Activated CD8-positive, alpha-beta memory T cell treated with anti-CD3 and anti-CD28 coated beads, Interleukin-2, amount 50 U/mL, for 48 hours (primary cell): ENCODE measurements at regions not wholly inside any gene's neighbourhood (a gene's known extent, or its start where the extent isn't known, plus 50 kb on each side); places are given as distances from the start of the nearest gene placed in this dataset.

Experiments
- DNase-seq: peaks from one replicate; pipeline ENCODE4 v3.0.0-alpha.2; 2020

DNA sequence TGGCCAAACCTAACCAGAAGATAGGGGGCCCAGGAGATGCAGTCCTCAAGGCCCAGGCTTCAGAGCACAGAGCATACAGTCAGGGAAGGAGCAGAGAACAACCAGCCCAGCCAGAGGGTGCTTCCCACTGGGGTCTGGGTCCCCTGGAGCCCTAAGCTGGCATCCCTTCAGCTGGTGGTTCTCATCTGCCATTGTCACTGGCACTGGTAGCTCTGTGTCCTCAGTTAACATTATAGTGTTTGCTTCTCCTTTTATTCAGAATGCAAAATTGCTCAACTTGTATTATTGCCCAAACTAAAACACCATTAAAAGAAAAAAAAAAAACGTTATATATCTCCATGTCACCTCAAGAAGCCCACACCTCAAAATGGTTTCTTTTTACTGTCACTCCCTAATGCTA lies 219.2 kb downstream of the ENC1 start:
- no peak for DNase-seq

GRCh38 chr5:74420947-74421346 lies 219.6 kb downstream of the ENC1 start:
- DNase-seq, result no peak

GRCh38 chr5:74420220-74420619 lies 220.3 kb downstream of the ENC1 start:
- no peak for DNase-seq

GRCh38 chr5:74419468-74419867 lies 221.1 kb downstream of the ENC1 start:
- no peak for DNase-seq

- DNase-seq, result no peak
Measured at GRCh38 chr5:74418709-74419108, 221.8 kb downstream of the ENC1 start.

GRCh38 chr5:74418261-74418660 lies 222.3 kb downstream of the ENC1 start:
- DNase-seq, result no peak

GRCh38 chr5:74415695-74416102 lies 224.8 kb downstream of the ENC1 start:
- DNase-seq, result no peak

DNA sequence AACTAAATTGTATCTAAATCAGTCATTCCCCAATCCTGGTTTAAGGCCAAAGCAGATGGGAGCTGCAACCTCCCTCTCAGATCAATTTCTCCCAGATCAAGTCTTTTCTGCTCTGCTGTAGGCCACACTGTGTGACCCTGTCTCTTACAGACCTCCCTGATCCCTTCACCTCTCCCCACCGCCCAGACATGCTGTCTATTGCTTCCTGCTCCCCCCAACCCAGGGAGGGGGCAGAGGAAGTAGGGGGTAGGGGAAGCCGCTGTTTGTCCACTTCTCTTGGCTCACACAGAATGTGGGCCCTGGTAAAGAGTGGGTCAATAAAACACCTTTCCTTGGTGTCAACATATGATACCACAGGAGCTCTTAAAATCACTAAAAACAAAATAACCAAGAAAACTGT lies 226.3 kb downstream of the ENC1 start:
- DNase-seq, result no peak

DNA sequence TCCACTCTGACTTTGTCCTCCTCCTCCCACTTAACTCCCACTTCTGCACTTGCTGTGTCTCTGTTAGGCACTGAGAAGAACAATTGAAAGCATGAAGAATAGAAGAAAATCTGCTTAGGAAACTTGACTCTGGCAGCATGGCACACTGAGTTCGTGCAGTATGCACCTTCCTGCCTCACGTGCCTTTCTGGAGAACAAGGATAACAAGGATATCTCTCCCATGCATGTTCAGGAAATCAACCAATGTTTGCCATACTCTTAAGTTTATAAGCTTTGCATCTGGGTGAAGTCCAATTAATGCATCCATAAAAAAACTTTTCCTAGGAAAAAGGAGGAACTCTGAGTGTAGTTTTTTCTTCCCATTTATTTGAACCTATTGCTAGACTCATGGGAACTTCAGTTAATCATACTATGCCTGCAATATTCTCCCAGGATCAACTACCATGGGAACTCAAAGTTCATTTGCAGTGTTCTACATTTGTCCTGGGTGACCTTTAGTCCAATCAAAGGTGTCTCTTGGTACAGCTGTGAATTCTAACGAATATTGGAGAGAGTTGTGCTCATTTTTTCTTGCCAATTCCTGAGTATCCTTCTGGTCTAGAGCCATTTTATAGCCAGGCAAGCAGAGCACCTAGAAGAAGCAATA lies 227.0 kb downstream of the ENC1 start:
- no peak for DNase-seq

DNA sequence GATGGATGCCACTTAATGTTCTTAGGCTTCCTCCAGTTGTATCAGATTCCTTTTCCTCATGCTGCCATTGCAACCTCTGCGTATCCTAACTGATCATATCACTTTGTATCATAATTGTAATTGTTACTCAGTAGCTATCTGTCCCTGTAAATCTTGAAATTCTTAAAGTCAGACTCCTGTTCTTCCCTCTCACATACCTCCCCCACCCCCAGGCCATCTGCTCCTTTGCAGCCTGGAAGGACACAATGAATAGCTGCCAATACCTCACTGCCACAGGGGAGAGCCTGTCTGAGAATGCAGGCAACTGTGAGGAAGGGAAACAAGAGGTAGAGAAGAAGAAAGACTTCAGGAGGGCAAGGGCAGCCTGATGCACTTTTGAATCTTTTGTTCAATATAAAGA lies 228.5 kb downstream of the ENC1 start:
- DNase-seq, result no peak

GRCh38 chr5:74409712-74410111 lies 230.8 kb downstream of the ENC1 start:
- no peak for DNase-seq

GRCh38 chr5:74409166-74409706 lies 231.3 kb downstream of the ENC1 start:
- DNase-seq, result no peak

DNA sequence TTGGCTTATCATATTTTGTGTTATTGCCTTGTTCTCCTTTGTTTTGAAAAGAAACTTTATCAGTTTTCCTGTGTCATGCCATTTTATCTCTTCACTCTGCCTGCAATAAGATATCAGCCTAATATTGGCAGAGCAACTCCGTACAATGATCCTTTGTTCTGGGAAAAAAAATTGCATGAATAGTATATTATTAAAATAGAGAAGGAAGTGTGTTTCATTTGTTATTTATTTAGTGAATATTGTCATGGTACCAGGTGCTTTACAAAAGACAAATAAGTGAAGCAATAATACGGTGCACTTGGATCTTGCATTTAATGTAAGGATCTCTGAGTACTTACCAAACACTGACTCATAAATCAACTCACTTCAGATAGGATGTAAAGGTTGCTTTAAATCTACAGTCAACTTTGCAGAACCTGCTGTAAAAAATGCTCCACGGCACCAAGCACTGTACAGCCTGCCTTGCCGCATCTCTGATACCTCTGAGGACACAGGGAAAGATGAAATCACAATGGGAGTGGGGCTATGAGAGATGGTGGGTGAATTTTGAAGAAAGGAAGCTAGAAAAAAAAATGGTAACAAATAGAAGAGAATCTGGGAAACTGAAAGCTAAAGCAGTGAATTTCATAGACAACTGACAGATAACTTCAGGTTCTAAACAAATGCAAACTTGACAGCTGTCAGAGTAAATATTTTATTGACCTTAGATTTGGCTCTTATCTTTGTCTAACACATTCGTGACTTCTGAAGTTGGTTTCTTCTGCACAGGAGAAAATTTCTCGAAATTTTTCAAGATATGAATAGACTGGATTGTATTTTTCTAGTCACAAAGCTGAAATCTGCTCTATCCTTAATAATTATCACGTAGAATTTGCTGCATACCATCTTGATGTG lies 232.1 kb downstream of the ENC1 start:
- DNase-seq, result no peak

DNA sequence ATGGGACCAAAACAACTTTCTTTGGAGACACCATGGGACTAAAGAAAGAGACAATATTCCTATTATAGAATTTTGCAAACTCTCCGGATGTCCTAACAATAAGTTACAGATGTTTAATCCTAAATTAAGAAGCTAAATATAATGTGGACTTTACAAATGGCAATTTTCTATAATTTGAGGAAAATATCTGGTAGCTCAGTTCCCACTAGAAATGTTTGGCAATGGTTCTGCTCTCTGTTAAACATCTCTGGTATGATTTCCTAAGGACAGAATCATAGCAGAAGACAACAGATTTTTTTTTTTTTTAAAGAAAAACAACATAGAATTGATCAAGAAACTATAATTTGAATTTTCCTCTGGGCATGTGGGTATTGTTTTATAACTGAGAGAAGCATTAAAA lies 232.8 kb downstream of the ENC1 start:
- no peak for DNase-seq

DNA sequence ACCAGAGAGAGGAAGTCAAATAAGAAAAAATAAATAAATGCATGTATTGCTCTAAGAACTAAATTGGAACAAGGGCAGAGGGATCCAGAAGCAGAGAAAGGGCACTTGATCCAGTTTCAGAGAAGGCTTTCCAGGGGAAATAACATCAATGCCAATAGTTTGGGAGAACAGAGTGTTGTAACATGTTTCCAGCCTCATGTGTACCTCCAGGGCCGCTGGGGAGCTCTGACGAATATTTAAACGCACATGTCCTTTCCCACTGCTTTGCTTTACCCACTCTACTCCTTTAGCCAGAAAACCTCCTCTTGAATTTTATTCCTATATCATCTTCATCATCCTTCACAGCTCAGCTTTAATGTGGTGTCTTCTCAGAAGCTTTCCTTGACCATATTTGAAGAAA lies 233.7 kb downstream of the ENC1 start:
- DNase-seq, result no peak

DNA sequence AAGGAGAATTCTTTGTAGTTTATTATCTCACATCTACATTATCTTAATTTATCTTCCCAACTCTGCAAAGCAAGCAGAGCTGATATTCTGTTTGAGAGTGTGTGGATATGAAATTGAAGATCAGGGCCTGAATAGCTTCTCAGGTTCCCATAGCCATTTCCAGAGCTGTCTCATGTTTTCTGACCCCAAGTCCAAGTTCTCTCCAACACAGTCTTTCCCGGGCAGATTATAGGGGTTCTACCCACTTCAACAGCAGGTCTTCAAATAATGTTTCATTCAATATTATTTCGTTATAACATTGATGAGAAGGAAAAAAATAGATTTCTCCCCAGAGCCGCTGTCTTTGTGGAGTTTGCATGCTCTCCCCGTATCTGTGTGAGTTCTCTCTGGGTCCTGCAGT lies 234.9 kb downstream of the ENC1 start:
- no peak for DNase-seq

DNA sequence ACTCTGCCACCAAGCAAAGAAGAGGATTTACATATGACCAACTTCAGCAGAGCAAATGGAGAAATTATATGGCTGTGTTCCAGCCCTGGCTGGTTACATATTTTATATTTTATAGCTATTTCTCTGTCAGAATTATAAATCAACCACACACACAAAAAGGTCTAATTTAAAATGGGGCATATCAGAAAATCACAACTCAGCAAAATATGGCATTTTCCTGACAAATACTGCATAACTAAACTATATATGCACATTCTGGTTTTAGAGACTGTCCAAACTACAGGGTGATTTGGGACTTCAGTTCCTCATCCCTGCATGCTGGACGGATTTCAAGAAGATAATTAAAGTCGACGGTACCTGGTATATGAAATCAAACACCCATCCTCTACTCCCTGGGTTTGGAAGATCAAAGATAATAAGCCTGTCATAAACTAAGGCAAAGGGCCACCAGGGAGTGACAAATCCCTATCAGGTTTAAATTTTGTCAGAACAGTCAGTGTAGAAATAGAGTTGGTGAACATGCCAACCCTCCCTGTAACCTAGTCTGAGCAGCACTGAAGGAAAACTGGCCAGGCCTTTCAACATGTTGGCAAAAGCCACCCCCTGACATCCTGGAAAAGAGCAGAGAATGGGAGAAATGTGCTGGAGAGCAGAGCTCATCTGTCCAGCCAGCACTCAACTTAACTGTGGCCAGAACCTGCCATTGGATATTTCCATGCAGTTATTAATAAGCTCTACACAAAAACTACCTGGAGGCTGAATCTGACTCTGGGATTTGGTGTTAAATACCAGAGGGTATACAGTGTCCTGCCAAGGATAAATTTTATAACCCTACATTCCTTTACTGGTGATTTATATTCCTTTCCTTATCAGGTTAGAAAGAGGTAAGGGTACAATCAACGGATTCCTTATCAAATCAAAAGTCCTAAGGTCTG lies 235.7 kb downstream of the ENC1 start:
- no peak for DNase-seq

DNA sequence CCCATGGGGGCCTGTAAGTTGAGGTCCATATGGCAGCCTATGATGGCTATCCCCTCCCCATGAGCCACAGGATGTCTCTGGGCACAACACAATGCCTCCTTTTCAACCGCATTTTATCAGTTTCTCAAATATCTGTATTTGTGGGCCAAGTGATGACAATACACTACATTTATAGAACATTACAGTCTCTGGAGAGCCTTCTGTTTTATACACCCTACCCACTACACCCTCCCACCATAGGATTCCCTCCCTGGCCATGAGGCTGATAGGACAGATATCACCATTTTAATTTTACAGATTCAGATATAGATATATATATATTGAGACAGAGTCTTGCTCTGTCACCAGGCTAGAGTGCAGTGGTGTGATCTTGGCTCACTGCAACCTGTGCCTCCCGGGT lies 236.8 kb downstream of the ENC1 start:
- DNase-seq, result no peak

GRCh38 chr5:74402553-74402952 lies 238.0 kb downstream of the ENC1 start:
- DNase-seq, result no peak

GRCh38 chr5:74401946-74402320 lies 238.6 kb downstream of the ENC1 start:
- DNase-seq, result no peak

DNA sequence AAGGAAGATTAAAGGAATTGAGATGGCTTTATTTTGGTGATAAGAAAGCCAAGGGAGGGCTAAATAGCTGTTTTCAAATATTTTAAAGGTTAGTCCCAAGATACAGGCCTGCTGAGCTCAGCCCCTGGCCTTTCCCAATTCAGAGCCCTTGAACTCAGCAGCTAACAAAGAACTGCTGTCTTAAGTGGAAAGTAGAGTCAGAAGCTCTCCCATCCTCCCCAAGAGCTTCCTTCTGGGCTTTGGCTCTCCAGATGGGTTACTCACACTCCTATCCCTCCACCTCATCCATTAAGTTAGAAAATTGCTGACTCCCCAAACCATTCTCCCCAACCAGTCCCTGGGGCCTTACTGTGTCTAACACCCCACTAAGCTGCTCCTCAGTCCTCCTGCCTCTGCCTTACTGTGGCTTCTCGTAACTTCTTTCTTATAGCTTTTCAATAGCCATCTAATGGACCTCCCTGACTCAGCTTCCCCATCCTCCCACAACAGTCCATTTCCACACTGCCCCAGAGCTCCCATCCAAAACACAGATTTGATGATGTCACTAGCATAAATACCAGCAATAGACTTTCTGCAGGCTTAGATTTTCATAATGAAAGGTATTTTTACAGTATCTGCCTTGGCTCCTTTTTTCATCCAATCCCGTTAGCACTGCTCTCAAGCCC lies 239.1 kb downstream of the ENC1 start:
- no peak for DNase-seq

DNA sequence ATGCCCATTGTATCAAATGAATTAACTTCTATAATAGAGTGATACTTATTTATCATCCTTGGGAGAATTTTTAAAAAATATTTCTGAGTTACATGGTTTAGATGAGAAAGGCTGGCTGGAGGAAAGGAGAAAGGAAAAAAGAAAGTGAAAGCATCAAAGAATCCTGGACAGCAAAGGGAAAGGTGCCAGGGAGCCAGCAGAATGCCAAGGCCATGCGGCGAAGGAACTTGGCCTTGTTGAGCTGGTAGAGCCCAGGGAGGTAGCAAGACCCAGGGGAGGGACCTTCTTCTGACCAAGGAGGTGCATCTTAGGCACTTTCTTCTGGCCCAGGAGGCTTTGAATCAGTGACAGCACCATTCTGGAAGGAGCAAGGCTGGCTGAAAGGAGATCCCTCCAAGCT lies 240.5 kb downstream of the ENC1 start:
- DNase-seq, result no peak
